ENCODE measurements at regions not wholly inside any gene's neighbourhood (a gene's known extent, or its start where the extent isn't known, plus 50 kb on each side); places are given as distances from the start of the nearest gene placed in this dataset.

GRCh38 chr2:236964291-236964690 lies 121.4 kb upstream of the COPS8 start:
- no peak for DNase-seq

GRCh38 chr2:236965021-236965840 lies 120.5 kb upstream of the COPS8 start:
- no peak for DNase-seq

GRCh38 chr2:236965841-236966096 lies 119.9 kb upstream of the COPS8 start:
- DNase-seq, result no peak

GRCh38 chr2:236967499-236967783 lies 118.2 kb upstream of the COPS8 start:
- no peak for DNase-seq

- DNase-seq, result no peak
Measured at GRCh38 chr2:236968101-236968879, 117.4 kb upstream of the COPS8 start.

- DNase-seq, result no peak
Measured at GRCh38 chr2:236968880-236969534, 116.7 kb upstream of the COPS8 start.

- DNase-seq, result no peak
Measured at GRCh38 chr2:236969767-236970655, 115.7 kb upstream of the COPS8 start.

- no peak for DNase-seq
Measured at GRCh38 chr2:236970656-236971010, 115.1 kb upstream of the COPS8 start.

GRCh38 chr2:236971131-236971821 lies 114.4 kb upstream of the COPS8 start:
- DNase-seq, result no peak

GRCh38 chr2:236971919-236972381 lies 113.7 kb upstream of the COPS8 start:
- DNase-seq, result no peak

GRCh38 chr2:236972491-236973342 lies 113.0 kb upstream of the COPS8 start:
- DNase-seq, result peak in 1 of 2 experiments; percentile 35

- peak in 1 of 2 experiments; percentile 20 for DNase-seq
Measured at GRCh38 chr2:236973343-236973980, 112.2 kb upstream of the COPS8 start.

GRCh38 chr2:236974148-236974547 lies 111.5 kb upstream of the COPS8 start:
- DNase-seq, result no peak

- no peak for DNase-seq
Measured at GRCh38 chr2:236974752-236975151, 110.9 kb upstream of the COPS8 start.

GRCh38 chr2:236975766-236976165 lies 109.9 kb upstream of the COPS8 start:
- no peak for DNase-seq

GRCh38 chr2:236976266-236977062 lies 109.2 kb upstream of the COPS8 start:
- DNase-seq, result no peak

- DNase-seq, result no peak
Measured at GRCh38 chr2:236977063-236977851, 108.4 kb upstream of the COPS8 start.

- no peak for DNase-seq
Measured at GRCh38 chr2:236977852-236978398, 107.8 kb upstream of the COPS8 start.

GRCh38 chr2:236979664-236980063 lies 106.0 kb upstream of the COPS8 start:
- no peak for DNase-seq
